ENCODE measurements at regions not wholly inside any gene's neighbourhood (a gene's known extent, or its start where the extent isn't known, plus 50 kb on each side); places are given as distances from the start of the nearest gene placed in this dataset.

DNA sequence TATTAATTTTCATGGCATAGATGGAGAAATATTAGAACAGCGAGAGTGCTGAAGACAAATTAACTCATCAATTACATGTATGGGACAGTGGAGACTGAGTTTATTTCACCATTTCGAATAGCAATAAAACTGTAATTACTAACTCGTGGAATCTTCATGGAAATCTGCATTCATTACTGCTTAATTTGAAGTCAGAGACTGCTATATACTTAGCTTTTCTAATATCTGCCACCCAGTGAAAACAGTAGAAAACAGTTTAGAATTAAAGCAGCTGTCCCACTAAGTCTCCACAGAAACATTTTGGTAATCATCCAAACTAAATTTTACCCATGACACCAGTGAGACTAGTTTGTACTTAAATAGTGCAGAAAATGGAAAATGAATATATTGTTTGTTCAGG, 56.8 kb downstream of the IZUMO3 start:
- DNase-seq: no peak

DNA sequence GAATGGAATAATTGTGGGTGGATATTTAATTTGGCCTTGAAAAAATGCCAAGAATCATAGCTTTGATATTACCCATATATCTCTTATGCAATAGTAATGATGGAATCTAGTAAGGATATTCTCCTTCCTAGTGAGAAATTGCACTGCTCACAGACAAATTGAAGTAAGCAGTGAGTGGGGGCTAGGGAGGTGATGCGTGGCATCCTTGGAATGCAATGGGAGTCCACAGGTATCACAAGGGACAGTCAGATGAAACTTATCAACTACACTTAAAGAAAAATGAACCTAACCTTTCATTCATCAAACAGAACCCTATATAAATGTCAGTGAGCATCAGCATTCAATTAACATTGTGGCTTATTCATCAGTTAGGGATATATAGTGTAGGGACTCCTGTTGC, 57.8 kb downstream of the IZUMO3 start:
- DNase-seq: no peak

- no peak for DNase-seq
These were observed 58.3 kb downstream of the IZUMO3 start for GRCh38 chr9:24487250-24487861.

DNA sequence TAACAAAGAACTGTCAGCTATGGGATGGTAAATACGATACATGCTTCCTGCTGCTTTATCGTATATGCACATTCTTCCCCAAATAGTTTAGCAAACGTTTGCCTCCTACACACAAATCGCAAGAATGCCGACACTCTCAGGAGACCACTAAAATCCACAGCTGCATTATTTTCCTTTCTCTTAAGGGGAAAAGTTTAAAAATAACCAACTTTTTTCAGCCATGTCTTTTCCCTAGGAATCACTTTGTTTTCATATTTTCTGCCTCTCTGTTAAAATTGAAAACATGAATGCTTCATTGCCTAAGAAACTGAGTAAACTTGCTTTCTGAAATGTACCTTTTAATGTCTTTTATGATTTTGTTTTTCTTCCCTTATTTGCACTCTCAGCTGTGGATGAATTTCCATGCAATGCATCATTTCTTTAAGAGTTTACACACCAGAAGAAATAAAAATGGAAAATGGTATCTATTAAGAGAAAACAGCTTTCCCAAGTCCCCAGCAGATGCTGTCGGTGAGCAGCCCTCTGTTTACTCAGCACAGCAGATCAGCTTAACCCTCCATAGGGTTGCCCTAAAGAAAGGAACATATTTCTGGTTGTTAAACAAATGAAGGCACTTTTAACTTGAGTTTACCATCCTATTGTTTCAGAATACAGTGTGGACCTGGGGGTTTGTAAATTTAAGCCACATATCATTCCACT, 66.2 kb downstream of the IZUMO3 start:
- no peak for DNase-seq

DNA sequence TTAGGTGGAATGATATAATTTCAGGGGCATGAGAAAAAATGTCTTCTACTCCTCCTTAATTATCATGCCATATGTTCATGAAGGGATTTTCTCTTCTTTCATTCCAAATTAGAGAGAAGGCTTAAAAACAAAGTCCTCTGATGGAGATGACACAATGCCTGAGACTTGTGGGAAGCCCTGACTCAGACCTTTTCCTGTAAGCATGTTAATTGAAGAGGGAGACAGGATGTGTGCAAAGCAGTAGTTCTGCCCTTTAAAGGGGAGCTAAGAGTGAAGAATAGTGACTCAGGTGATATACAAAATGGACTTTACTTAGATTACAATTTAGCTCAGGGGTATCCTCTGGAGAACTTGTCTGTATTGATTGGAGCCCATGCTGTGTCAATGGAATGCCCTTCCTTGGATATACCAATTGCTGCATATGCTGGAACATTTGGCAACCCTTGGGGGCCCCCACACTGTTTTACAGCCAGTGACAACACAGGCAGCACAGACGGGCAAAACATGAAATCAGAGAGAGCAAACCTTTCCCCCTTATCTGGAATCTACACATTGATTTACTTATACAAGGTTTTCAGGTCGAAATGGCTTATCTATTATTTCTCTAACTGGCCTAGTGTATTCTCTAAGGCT, 81.3 kb downstream of the IZUMO3 start:
- no peak for DNase-seq

DNA sequence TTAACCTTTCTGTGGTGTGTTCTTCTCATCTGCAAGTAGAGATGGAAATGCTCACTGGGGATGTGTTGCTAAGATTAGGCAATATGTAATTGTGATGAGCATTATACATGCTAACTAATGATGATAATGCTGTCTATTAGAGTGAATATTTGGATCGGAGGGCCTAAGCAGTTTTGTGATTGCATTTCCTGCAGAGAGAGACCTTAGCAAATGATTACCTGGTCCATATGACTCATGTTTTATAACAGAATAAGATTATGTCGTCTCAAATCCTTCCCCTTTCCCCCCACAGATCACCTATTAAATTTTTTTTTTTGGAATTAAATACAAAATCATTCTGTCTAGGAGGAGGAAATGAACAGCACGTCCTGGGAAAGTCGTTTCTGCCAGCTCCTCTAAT, 82.7 kb downstream of the IZUMO3 start:
- no peak for DNase-seq

DNA sequence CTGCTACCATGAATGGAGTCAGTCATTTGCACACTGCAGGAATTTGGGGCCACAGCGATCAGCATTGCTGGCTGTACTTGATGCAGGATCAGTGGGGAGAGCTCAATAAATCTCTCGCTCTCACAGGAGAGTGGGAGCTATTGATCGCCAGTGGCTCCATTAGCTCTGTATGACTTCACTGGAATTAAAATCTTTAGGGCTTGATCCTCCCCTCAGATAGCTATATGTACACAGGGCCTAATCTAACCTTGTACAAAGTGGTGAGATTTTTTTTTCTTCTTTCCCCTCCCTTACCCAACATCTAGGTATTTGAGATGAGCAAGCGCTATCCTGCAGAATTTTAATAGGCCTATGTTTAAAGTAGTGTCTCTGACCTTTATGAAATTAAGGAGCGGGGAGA, 84.9 kb downstream of the IZUMO3 start:
- no peak for DNase-seq

DNA sequence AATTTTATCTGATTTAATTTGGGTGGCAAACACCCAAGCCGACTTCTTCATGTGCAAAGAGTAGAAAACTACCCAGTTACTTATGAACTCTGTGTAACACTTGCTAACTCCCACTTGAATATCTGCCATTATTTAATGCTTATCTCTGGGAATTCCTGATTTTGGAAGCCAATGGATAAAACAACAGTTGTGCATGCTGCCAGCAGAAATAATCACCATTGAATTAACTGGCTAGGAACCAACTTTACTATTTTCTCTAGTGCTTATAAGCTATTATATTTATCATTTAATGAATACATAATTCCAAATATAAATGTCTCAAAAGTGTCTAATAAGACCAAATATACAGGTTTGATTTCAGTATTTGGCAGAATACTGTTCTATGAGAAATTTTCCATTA, 85.7 kb downstream of the IZUMO3 start:
- no peak for DNase-seq

DNA sequence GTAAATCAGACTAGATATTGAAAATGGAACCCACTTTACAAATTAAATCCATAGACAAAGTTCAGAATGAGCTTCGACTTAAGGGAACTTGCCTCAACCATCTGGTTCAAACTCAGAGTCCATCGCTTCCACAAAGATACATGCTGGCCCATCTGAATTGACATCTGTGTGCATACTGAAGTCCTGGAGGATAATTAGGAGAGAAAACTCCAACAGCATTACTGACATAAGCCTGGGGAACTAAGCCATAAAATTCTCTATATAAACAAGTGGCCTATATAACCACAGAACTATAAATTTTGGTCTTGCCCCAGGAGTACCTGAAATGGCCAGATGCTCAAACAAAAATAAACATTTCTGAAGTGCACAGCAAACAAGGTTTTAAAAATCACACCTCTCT, 94.4 kb downstream of the IZUMO3 start:
- peak; percentile 51 for DNase-seq

DNA sequence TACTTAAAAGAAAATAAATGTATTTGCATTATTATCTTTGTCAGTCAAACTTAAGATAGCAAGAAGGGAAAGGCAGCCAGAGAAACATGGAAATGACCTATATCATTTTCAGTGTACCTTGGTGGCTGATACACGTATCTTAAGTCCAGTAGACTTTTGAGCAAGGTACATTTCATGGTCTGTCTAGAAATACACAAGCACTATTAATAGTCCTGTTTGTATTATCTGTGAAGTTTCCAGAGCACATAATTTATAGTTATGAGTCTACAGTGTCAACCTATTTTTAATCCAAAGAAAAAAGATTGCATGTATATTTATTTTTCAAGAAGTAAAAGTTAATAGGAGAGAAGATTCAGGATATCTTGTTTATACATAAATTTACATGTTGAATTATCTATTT, 95.7 kb downstream of the IZUMO3 start:
- no peak for DNase-seq

GRCh38 chr9:24439456-24439855, 106.2 kb downstream of the IZUMO3 start:
- no peak for DNase-seq

DNA sequence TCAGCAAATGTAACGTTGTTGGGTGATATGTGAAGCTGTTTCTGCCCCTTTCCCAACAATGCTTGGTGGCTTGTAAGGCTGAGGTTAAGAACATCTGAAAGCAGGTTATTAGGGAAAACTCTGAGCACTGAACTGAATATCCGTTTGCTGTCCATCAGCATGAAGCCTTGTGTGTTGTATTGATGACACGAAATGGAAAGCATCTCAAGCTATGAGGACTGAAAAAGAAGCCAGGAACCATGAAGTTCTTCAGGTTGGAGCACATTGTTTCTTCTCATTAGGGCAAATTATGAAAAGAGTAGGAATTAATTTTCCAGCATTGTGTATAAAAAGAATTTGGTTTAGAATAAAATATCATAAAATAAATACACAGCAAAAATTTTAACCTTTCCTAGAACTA, 106.8 kb downstream of the IZUMO3 start:
- DNase-seq: no peak

- DNase-seq: no peak
These were observed 108.9 kb downstream of the IZUMO3 start for GRCh38 chr9:24436761-24437160.

GRCh38 chr9:24434183-24434582, 111.5 kb downstream of the IZUMO3 start:
- DNase-seq: no peak

DNA sequence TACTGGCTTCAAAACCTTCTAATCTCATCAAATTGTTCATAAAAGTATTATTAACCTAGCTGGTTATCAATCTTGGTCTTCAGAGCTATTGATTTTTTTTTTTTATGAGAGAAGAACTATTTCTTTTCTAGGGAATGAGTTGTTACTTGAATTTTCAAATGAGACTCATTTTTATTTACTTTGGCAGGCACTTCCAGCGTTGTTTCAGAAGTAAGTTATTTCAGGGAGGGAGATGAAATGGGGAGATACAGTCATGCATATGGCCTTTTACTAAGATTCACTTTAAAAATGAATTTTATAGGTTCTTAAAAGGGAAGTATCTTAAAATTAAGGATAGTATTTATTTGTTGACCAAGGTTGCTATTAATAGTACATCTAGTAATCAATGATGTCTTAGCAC, 129.6 kb downstream of the IZUMO3 start:
- DNase-seq: no peak

DNA sequence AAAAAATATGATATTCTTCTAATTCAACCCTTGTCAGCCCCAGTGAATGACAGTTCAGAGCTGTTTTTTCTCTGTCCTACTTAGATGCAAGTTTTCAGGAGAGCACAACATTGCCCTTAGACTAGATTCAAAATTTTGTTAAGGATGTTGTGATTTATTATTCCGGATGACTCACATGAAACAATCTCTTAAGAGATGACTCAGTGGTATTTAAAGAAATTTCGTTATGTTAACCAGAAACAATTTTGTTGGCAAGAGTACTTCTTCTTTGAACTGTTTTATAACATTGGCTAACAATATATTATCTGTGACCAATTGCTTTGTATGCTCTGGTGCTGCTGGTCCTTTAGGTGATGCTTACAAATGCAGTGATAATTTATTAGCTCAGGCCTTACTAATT, 132.0 kb downstream of the IZUMO3 start:
- no peak for DNase-seq

DNA sequence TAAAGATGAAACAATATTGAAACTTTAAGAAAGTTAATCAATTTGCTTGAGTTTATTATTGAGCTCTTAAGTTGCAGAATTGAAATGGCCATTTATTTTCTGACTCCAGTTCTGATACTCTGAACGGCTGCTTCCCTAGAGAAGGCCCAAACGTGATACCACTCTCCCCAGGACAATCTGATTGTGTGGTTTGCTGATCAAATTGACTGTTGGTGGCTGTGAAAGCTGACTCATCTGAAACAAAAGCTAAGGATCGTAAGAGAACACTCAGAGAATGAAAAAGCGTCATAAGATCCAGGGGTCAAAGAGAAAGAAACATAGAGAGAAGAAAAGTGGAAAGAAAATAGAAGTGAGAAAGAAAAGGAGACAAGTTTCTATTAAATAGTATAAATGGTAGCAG, 147.2 kb downstream of the IZUMO3 start:
- DNase-seq: no peak

- no peak for DNase-seq
These were observed 154.6 kb downstream of the IZUMO3 start for GRCh38 chr9:24391095-24391494.

DNA sequence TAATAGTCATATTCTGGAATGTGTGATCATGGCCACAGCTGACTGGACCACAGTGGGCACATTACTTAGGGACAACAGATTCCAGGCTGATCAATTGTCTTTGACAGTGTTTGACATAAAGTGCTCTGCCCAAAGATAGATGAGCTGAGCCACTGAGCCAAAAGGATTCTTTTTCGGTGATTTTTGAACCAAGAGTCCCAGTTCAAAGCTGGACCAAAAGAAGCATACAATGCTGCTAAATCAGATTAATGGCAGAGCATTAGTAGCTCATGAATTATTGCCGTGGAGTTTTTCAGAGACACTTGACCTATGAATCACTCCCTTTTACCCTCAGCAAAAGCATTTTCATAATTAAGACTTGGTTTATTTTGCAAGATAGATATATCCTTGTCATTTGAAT, 160.6 kb downstream of the IZUMO3 start:
- DNase-seq: no peak

DNA sequence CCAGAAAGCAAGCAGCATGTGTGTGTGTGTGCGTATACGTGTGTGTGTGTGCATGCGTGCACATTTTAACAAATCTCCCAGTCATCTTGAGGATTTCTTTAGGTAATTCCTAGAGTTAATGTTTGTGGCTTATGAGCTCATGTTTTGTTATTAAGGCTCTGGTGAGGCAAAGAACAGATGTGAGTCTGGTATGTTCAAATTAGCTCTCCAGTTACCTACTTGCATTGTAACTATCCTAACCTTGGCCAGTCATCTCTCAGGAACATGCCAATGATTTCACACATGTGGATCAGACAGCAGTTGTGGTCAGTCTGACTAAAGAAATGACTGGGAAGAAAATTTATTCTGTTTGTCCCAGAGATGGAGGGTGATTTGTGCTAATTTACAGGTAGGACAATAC, 163.1 kb downstream of the IZUMO3 start:
- no peak for DNase-seq

DNA sequence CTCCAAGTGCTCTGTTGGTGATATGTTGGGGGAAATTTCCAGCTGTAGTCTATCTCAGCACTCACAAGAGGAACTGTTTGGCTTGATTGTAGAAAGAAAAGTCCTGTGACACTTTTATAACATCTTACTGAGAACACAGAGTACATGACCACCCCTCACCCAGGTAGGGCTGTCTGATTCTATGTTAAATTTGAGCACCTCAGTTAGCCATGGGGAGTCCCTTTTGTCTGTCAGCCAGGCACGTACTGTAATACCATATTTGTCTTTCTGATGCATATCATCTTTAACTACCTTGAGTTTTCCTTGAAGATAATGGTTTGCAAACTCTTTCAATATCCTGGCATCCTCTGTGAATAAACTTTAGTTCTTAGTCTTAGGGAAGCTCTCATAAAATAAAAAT, 164.5 kb downstream of the IZUMO3 start:
- no peak for DNase-seq

DNA sequence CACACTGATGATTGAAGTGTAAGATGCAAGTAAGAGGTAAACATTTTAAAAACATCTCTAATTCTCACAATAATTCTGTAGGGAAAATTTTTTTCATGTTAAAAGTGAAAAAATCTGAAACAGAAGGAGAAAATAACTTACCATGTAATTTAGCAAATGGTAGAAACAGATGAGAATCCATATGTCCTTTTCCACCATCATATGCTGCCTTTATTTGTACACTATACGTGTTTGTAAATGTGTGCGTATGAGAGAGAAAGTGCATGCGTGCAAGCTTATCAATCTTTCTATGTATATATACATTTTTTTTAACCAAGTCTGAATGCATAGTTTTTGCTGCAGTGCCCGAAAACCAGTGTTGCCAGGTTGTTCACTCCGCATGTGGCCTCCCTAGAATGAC, 186.7 kb downstream of the IZUMO3 start:
- no peak for DNase-seq

DNA sequence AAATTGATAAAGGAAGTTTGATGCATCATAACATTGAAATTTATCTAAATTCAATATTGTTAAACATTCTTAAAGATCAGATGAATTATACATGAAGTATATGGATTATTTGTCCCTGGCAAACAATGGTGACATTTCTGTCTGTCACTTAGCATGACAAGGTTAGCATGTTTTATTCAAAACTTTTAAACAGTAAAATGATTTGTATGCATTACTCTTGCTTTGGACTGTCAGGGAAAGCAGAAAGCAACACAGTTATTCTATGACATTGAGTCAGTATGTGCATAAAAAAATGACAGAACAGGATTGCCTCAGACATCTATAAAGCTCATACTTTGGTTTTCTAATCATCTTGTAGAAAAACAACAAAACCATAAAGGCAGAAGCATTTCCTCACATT, 193.7 kb downstream of the IZUMO3 start:
- DNase-seq: no peak

GRCh38 chr9:24351258-24351657, 194.4 kb downstream of the IZUMO3 start:
- no peak for DNase-seq

DNA sequence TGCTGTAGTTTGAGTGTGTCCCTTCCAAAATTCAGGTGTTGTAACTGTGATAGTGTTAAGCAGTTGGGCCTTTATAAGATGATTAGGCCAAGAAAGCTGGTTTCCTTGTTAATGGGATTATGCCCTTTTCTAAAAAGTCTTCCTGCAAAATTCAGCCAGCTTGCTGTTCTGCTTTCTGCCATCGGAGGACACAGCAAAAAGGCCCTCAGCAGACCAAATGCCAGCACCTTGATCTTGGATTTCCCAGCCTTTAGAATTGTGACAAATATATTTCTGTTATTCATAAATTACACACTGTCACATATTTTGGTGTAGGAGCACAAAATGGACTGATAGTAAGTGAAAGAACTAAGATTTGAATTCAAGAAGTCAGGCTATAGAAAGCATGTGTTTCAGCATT, 203.2 kb downstream of the IZUMO3 start:
- no peak for DNase-seq
